GM18511 (cell line): ENCODE measurements at regions not wholly inside any gene's neighbourhood (a gene's known extent, or its start where the extent isn't known, plus 50 kb on each side); places are given as distances from the start of the nearest gene placed in this dataset.

Source experiments
- ATAC-seq: cut with Tn5 transposase; IDR thresholded peaks from one replicate; pipeline ENCODE4 v1.9.1; 2021; ENCODE audit warnings: mild to moderate bottlenecking, moderate library complexity; ENCODE audit not compliant: unreplicated experiment

GRCh38 chr14:51145246-51145645, 50.3 kb upstream of the TRIM9 start:
- ATAC-seq: no peak

GRCh38 chr14:51147183-51147582, 52.3 kb upstream of the TRIM9 start:
- no peak for ATAC-seq

DNA sequence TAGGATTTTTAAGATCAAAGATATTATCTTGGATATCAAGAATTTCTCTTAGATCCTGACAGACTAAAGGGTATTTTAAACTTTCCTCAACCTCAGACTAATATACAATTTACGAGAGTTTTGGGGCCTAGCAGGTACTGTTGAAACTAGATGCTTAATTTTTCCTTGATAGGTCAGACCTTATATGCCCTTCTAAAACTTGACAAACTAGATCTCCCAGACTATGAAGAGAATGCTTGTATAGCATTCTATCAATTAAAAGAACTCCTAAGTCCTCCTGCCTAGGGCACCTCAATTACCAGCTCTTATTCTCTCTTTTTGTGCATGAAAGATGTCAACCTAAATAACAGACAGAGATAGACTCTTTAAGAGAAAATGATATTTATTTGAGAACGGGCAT, 60.4 kb upstream of the TRIM9 start:
- ATAC-seq: no peak

DNA sequence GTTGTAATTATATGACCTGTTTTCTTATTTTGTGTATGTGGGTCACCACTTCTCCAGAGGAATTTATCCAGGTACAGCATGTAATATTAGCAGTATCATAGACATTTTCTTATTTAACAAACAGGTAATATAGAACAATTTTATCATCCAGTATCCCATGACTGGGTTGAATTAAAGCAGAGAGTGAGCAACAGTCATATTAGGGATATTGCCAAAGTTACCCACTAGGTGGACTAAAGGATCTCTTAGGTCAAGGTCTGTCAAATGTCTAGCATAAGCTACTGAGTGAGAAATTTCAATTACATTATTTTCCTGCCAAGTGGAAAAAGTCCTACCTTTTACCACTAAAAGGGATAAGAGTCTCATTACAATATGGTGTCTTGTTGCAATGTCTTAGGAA, 62.1 kb upstream of the TRIM9 start:
- ATAC-seq: peak; percentile 83

DNA sequence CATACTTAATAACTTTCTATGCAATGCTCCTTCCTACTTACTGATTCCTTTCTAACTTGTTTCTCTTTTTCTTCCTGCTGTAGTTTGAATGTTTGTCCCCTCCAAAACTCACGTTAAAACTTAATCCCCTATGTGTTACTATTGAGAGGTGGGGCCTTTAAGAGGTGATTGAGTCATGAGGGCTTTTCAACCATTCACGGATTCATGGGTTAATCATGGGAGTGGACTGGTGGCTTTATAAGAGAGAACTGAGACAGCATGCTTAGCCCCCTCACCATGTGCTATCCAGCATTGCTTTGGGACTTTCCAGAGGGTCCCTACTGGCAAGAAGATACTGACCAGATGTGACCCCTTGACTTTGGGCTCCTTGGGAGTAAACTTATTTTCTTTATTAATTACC, 66.0 kb upstream of the TRIM9 start:
- ATAC-seq: peak; percentile 49

DNA sequence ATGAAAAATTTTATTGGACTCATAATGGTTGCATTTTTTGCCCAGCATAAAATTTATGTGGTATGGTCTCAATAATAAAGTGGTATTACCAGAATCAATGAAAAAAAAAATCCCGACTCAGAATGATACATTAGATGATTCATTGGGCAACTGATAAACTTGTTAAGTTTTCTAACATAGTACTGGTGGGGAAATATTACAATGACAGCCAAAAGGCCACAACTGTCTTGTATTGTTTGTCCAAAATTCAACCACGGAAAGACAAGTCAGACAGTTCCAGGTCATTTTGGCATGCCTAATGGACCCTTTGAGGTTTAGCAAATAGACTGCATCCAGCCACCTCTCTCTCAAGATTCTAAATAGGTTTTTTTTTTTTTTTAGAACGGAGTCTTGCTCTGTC, 70.5 kb upstream of the TRIM9 start:
- ATAC-seq: no peak

- ATAC-seq: peak; percentile 75
Observed at GRCh38 chr14:51167587-51168214, 72.3 kb upstream of the TMX1 start.

- no peak for ATAC-seq
Observed at GRCh38 chr14:51168215-51168613, 71.8 kb upstream of the TMX1 start.

- ATAC-seq: no peak
Observed at GRCh38 chr14:51173863-51174262, 66.2 kb upstream of the TMX1 start.

DNA sequence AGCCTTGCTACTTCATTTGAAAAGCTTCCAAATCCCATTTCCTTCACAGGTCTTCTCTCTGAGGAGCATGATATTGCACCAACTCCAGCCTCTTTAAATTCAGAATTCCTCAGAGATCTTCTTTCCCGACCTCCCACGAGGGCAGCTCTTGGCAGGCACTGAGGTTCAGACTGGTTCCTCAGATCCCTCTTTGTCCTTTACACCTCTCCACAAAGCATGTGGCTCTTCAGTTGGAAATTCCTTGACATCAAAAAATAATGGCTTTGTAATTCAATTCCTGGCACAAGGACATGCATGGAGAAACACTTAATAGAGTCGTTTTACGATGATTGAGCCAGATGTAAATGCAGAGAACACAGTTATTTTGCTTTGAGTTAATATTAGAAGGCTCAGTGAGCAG, 63.2 kb upstream of the TMX1 start:
- no peak for ATAC-seq

GRCh38 chr14:51180577-51180976, 59.5 kb upstream of the TMX1 start:
- peak; percentile 87 for ATAC-seq

DNA sequence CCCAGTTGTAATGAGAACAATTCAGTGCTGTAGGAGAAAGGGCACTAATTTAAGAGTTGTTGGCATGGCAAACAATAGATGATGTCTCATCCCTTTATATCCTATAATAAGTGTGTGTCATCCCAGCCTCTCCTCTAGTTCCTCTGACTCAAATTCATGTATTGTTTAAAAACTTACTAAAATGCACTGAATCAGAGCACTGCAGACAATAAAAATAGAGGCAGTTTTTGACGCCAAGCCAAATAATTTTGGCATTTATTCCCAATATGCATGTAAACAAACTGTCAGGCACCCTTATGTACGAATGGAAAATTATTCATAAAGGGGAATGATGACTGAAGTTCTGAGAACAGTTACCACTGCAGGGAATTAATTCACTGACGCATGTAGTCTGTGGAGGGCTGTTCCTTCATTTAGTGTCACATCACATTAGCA, 57.9 kb upstream of the TMX1 start:
- no peak for ATAC-seq

GRCh38 chr14:51185180-51185579, 54.9 kb upstream of the TMX1 start:
- no peak for ATAC-seq

- no peak for ATAC-seq
Observed at GRCh38 chr14:51185754-51186153, 54.3 kb upstream of the TMX1 start.

- ATAC-seq: no peak
Observed at GRCh38 chr14:51188566-51189185, 51.4 kb upstream of the TMX1 start.

DNA sequence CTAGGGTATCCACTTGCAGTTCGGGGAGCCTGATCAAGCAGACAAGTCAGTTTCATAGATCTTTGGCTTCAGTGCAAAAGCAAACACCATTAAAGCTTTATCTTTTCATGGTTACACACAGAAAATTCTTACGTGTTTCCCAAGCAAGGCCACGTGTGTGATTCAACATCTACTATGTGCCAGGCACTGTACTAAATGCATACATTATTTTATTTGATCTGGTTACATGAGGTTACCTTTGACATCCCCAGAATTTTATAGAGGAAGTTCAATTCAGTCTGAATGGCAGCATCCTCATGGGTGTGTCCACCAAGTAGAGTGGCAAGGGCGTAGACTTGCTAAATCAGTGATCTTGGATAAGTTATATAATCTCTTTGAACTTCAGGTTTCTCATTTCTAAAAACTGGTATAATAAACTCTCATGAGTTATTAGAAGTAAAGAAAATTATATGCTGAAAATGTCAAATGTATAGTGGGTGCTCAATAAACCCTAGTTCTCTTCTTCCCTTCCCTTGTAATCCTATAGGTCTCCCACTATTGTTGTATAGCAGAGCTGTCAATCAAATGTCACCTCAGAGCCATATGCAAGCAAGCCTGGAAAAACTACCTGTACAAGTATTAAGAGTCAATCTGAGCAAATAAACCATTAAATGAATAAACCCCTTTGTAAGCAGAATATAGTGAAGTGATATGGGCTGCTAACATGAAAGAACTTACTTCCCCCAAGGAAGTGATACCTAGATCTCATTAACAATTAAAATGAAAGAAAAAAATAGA, 50.3 kb upstream of the TMX1 start:
- no peak for ATAC-seq
